ENCODE measurements at regions not wholly inside any gene's neighbourhood (a gene's known extent, or its start where the extent isn't known, plus 50 kb on each side); places are given as distances from the start of the nearest gene placed in this dataset.

- TF ChIP-seq EP300 (IDR thresholded peaks at IDR 0.05; ENCODE audit: borderline replicate concordance) (no peak), EGR1 (IDR thresholded peaks at IDR 0.05) (no peak), RAD21 (IDR thresholded peaks at IDR 0.05; ENCODE audit: low read depth) (no peak), YY1 (IDR thresholded peaks at IDR 0.05; ENCODE audit: low read depth) (no peak), NFIC (IDR thresholded peaks at IDR 0.05) (no peak), CREB1 (IDR thresholded peaks at IDR 0.05; ENCODE audit: low read depth) (no peak), TCF12 (IDR thresholded peaks at IDR 0.05; ENCODE audit: low read depth) (no peak), TAF1 (IDR thresholded peaks at IDR 0.05; ENCODE audit: low read depth) (no peak)
- TF ChIP-seq, protein P1, sequence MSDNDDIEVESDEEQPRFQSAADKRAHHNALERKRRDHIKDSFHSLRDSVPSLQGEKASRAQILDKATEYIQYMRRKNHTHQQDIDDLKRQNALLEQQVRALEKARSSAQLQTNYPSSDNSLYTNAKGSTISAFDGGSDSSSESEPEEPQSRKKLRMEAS (IDR thresholded peaks at IDR 0.05), result no peak
- TF ChIP-seq, protein P2, sequence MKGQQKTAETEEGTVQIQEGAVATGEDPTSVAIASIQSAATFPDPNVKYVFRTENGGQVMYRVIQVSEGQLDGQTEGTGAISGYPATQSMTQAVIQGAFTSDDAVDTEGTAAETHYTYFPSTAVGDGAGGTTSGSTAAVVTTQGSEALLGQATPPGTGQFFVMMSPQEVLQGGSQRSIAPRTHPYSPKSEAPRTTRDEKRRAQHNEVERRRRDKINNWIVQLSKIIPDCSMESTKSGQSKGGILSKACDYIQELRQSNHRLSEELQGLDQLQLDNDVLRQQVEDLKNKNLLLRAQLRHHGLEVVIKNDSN (IDR thresholded peaks at IDR 0.05), result no peak
- TF ChIP-seq, protein P3, sequence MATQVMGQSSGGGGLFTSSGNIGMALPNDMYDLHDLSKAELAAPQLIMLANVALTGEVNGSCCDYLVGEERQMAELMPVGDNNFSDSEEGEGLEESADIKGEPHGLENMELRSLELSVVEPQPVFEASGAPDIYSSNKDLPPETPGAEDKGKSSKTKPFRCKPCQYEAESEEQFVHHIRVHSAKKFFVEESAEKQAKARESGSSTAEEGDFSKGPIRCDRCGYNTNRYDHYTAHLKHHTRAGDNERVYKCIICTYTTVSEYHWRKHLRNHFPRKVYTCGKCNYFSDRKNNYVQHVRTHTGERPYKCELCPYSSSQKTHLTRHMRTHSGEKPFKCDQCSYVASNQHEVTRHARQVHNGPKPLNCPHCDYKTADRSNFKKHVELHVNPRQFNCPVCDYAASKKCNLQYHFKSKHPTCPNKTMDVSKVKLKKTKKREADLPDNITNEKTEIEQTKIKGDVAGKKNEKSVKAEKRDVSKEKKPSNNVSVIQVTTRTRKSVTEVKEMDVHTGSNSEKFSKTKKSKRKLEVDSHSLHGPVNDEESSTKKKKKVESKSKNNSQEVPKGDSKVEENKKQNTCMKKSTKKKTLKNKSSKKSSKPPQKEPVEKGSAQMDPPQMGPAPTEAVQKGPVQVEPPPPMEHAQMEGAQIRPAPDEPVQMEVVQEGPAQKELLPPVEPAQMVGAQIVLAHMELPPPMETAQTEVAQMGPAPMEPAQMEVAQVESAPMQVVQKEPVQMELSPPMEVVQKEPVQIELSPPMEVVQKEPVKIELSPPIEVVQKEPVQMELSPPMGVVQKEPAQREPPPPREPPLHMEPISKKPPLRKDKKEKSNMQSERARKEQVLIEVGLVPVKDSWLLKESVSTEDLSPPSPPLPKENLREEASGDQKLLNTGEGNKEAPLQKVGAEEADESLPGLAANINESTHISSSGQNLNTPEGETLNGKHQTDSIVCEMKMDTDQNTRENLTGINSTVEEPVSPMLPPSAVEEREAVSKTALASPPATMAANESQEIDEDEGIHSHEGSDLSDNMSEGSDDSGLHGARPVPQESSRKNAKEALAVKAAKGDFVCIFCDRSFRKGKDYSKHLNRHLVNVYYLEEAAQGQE (IDR thresholded peaks at IDR 0.05; ENCODE audit: low read depth), result no peak
These were observed 58.8 kb upstream of the MKLN1 start for GRCh38 chr7:131268906-131269305.

All from Ishikawa (cell line).